Testis (tissue), 2 donors: ENCODE measurements at regions not wholly inside any gene's neighbourhood (a gene's known extent, or its start where the extent isn't known, plus 50 kb on each side); places are given as distances from the start of the nearest gene placed in this dataset.
"Not testable (repeated sequence)": the region's sequence is repeated elsewhere in the genome, so short reads cannot be mapped to it uniquely, and the experiment has no call there.

Source experiments
- DNase-seq: peaks from one replicate; pipeline ENCODE4 v3.0.0-alpha.2; 2019
- H3K27ac ChIP-seq, 2 donors: fragments of 200-600 bp; sonication (generic); one replicate each; pipeline ENCODE4 v1.5.1; 2019
- H3K27me3 ChIP-seq: fragments of 200-600 bp; sonication (generic); one replicate; pipeline ENCODE4 v1.5.1; 2019
- H3K36me3 ChIP-seq: fragments of 200-600 bp; sonication (generic); one replicate; pipeline ENCODE4 v1.5.1; 2017; ENCODE audit warnings: low read depth; ENCODE audit errors: missing control alignments
- H3K4me1 ChIP-seq: fragments of 200-600 bp; sonication (generic); one replicate; pipeline ENCODE4 v1.5.1; 2019
- H3K4me3 ChIP-seq, 2 donors: fragments of 200-600 bp; sonication (generic); one replicate each; pipeline ENCODE4 v1.5.1; 2017 to 2019
- H3K9me3 ChIP-seq: fragments of 200-600 bp; sonication (generic); one replicate; pipeline ENCODE4 v1.5.1; 2017
- POLR2A ChIP-seq: fragments of 450-650 bp; IDR thresholded peaks from one replicate; pipeline ENCODE4 v1.6.1; 2017; ENCODE audit warnings: antibody characterized with exemption, mild to moderate bottlenecking, moderate library complexity
- WGBS, 2 donors: methylation state at CpG; one replicate each; pipeline ENCODE4 v1.1.5; 2018; 5-methylcytosine and 5-hydroxymethylcytosine counted together
- intact Hi-C: fragments of 100-400 bp; cut with DNase I; formaldehyde crosslinking; loops from one replicate; pipeline ENCODE4 v1.15.1; 2023; ENCODE audit warnings: low total_unique reads
- TF ChIP-seq, protein P1 (sequence below), 3 experiments: fragments of 450-650 bp in 2 of 3; fragments of 200-600 bp in 1 of 3; sonication (generic) in 1 of 3; IDR thresholded peaks; one replicate each; pipeline ENCODE4 v1.5.1; 2016 to 2019; ENCODE audit warnings: antibody characterized with exemption in 3 of 3, mild to moderate bottlenecking in 2 of 3, moderate library complexity in 1 of 3

- Histone ChIP-seq H3K4me3 (no peak overlapping the region), H3K27ac (no peak overlapping the region), H3K36me3 (no peaks in the 10 kb centered on the region), H3K27me3 (no peaks in the 10 kb centered on the region), H3K4me1 (no peaks in the 10 kb centered on the region), H3K9me3 (no peaks in the 10 kb centered on the region)
- intact Hi-C loops = no loop called here
- 95 to 96% methylated on average over 4 of the region's 4 CpGs for WGBS, 2 donors
- DNase-seq = no peak
- no peak for TF ChIP-seq POLR2A
- TF ChIP-seq, protein P1, sequence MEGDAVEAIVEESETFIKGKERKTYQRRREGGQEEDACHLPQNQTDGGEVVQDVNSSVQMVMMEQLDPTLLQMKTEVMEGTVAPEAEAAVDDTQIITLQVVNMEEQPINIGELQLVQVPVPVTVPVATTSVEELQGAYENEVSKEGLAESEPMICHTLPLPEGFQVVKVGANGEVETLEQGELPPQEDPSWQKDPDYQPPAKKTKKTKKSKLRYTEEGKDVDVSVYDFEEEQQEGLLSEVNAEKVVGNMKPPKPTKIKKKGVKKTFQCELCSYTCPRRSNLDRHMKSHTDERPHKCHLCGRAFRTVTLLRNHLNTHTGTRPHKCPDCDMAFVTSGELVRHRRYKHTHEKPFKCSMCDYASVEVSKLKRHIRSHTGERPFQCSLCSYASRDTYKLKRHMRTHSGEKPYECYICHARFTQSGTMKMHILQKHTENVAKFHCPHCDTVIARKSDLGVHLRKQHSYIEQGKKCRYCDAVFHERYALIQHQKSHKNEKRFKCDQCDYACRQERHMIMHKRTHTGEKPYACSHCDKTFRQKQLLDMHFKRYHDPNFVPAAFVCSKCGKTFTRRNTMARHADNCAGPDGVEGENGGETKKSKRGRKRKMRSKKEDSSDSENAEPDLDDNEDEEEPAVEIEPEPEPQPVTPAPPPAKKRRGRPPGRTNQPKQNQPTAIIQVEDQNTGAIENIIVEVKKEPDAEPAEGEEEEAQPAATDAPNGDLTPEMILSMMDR (IDR thresholded peaks at IDR 0.05) = no peak
Observed at GRCh38 chr12:115374480-115375185, 690.7 kb upstream of the TBX3 start.

GRCh38 chr12:115371711-115372110, 687.7 kb upstream of the TBX3 start:
- Histone ChIP-seq H3K4me3 (no peak overlapping the region), H3K36me3 (no peaks in the 10 kb centered on the region), H3K9me3 (no peaks in the 10 kb centered on the region), H3K27ac (no peak overlapping the region), H3K27me3 (no peaks in the 10 kb centered on the region), H3K4me1 (no peaks in the 10 kb centered on the region)
- intact Hi-C loops = no loop called here
- 96 to 98% methylated on average over 4 of the region's 4 CpGs for WGBS, 2 donors
- no peak for TF ChIP-seq POLR2A
- TF ChIP-seq, protein P1 (IDR thresholded peaks at IDR 0.05) = no peak
- DNase-seq = no peak

GRCh38 chr12:115370650-115371049, 686.7 kb upstream of the TBX3 start:
- WGBS, 2 donors = 82 to 85% methylated on average over 6 of the region's 6 CpGs
- DNase-seq = no peak

DNA sequence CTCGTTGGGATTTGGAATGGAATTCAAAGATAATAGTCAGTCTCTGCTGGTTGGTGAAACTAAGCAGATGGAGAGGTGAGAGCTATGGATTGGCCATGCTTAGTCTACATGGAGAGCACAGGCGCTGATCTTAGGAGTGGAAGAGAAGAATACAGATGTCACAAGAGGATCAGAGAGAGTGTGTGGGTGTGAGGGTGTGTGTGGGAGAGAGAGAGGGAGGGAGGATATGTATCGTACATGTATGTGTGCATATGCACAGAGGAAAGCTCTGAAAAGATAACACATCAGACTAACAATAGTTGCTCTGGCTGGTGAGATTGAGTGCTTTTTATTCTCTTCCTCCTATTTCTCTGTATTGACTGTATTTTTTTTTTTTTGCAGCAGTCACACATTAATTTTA, 686.2 kb upstream of the TBX3 start:
- WGBS, 2 donors = 80 to 90% methylated on average over 3 of the region's 3 CpGs
- intact Hi-C loops = no loop called here

More at GRCh38 chr12:115370650-115371049, 686.7 kb upstream of the TBX3 start:
- Histone ChIP-seq H3K9me3 (no peaks in the 10 kb centered on the region), H3K4me1 (no peaks in the 10 kb centered on the region), H3K27ac (no peak overlapping the region), H3K4me3 (no peak overlapping the region), H3K36me3 (no peaks in the 10 kb centered on the region), H3K27me3 (no peaks in the 10 kb centered on the region)
- intact Hi-C loops = no loop called here
- TF ChIP-seq, protein P1 (IDR thresholded peaks at IDR 0.05) = no peak
- no peak for TF ChIP-seq POLR2A

DNA sequence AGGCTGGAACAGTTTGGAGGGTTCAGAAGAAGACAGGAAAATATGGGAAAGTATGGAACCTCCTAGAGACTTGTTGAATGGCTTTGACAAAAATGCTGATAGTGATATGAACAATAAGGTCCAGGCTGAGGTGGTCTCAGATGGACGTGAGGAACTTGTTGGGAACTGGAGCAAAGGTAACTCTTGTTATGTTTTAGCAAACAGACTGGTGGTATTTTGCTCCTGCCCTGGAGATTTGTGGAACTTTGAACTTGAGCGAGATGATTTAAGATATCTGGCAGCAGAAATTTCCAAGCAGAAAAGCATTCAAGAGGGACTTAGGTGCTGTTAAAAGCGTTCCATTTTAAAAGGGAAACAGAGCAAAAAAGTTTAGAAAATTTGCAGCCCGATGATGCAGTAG, 682.3 kb upstream of the TBX3 start:
- H3K4me1 ChIP-seq, H3K27ac ChIP-seq, H3K27me3 ChIP-seq, DNase-seq, intact Hi-C loops, H3K36me3 ChIP-seq, H3K9me3 ChIP-seq, H3K4me3 ChIP-seq: not testable (repeated sequence)
- 91 to 93% methylated on average over 4 of the region's 4 CpGs for WGBS, 2 donors

More for the DNA sequence above, 686.2 kb upstream of the TBX3 start:
- H3K4me3 ChIP-seq = no peak overlapping the region
- no peak for TF ChIP-seq POLR2A
- TF ChIP-seq, protein P1 (IDR thresholded peaks at IDR 0.05) = no peak
- no peaks in the 10 kb centered on the region for H3K27me3 ChIP-seq
- no peak for DNase-seq
- no peaks in the 10 kb centered on the region for H3K36me3 ChIP-seq
- H3K9me3 ChIP-seq = no peaks in the 10 kb centered on the region
- H3K4me1 ChIP-seq = no peaks in the 10 kb centered on the region
- no peak overlapping the region for H3K27ac ChIP-seq

DNA sequence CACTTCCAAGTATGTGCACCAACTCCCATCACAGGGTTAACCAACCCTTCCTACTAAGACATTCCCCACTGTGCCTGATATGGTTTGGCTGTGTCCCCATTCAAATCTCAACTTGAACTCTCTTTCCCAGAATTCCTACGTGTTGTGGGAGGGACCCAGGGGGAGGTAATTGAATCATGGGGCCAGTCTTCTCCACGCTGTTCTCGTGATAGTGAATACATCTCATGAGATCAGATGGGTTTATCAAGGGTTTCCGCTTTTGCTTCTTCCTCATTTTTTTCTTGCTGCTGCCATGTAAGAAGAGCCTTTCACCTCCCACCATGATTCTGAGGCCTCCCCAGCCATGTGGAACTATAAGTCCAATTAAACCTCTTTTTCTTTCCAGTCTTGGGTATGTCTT, 681.8 kb upstream of the TBX3 start:
- H3K4me1 ChIP-seq, H3K27ac ChIP-seq, H3K36me3 ChIP-seq, DNase-seq, H3K4me3 ChIP-seq, H3K9me3 ChIP-seq, H3K27me3 ChIP-seq, intact Hi-C loops: not testable (repeated sequence)
- WGBS, 2 donors = 92 to 93% methylated on average over 4 of the region's 4 CpGs
